ENCODE measurements at regions not wholly inside any gene's neighbourhood (a gene's known extent, or its start where the extent isn't known, plus 50 kb on each side); places are given as distances from the start of the nearest gene placed in this dataset.

- H3K4me1 ChIP-seq: peaks cover 0 to 8% of the 10 kb centered on the region in 2 donors
- WGBS, 2 donors: 28 to 51% methylated on average over 7 of the region's 7 CpGs
- TF ChIP-seq POLR2A (IDR thresholded peaks at IDR 0.05) (no peak), CTCF (IDR thresholded peaks at IDR 0.05) (peak in 1 of 6 experiments; percentile 6)
- no peaks in the 10 kb centered on the region for H3K27me3 ChIP-seq
- H3K9me3 ChIP-seq: no peaks in the 10 kb centered on the region
- no peaks in the 10 kb centered on the region for H3K36me3 ChIP-seq
- no peak overlapping the region for H3K4me3 ChIP-seq (replicated peaks in 1 of 3)
- intact Hi-C loops (cut with DNase I): loop anchor here (10.0 kb wide), 3 partner anchors 273 to 433 kb away; no protein-coding TSS in a partner anchor
- H3K27ac ChIP-seq: peak overlapping the region; percentile 59 to 88 (median 73)
- peak; percentile 79 to 83 for DNase-seq
These were observed 61.0 kb upstream of the AGPS start for GRCh38 chr2:177331466-177331997.

GRCh38 chr2:177332026-177332991 lies 60.3 kb upstream of the AGPS start:
- intact Hi-C loops (cut with DNase I): loop anchor here (2.0 to 10.0 kb wide), 4 partner anchors 168 to 432 kb away; no protein-coding TSS in a partner anchor
- TF ChIP-seq POLR2A (IDR thresholded peaks at IDR 0.05) (no peak), CTCF (IDR thresholded peaks at IDR 0.05) (peak in 5 of 6 experiments; percentile 29 to 94 (median 67))
- peak overlapping the region; percentile 64 to 88 (median 73) for H3K27ac ChIP-seq
- H3K4me1 ChIP-seq: peaks cover 0 to 8% of the 10 kb centered on the region in 2 donors
- no peaks in the 10 kb centered on the region for H3K9me3 ChIP-seq
- WGBS, 2 donors: 18 to 22% methylated on average over 9 of the region's 9 CpGs
- no peaks in the 10 kb centered on the region for H3K27me3 ChIP-seq
- H3K4me3 ChIP-seq (replicated peaks in 1 of 3): no peak overlapping the region
- DNase-seq: peak; percentile 59 to 62
- no peaks in the 10 kb centered on the region for H3K36me3 ChIP-seq

GRCh38 chr2:177332992-177333388 lies 59.6 kb upstream of the AGPS start:
- Histone ChIP-seq H3K36me3 (no peaks in the 10 kb centered on the region), H3K9me3 (no peaks in the 10 kb centered on the region), H3K4me3 (replicated peaks in 1 of 3) (no peak overlapping the region), H3K27me3 (no peaks in the 10 kb centered on the region), H3K27ac (peak overlapping the region in 2 of 3 donors; percentile 64 to 88), H3K4me1 (peaks cover 0 to 8% of the 10 kb centered on the region in 2 donors)
- no peak for DNase-seq
- 69 to 72% methylated on average over 5 of the region's 5 CpGs for WGBS, 2 donors
- intact Hi-C loops (cut with DNase I): loop anchor here (2.0 to 10.0 kb wide), 4 partner anchors 168 to 432 kb away; no protein-coding TSS in a partner anchor
- TF ChIP-seq POLR2A (IDR thresholded peaks at IDR 0.05): no peak
- no peak for TF ChIP-seq CTCF (IDR thresholded peaks at IDR 0.05)

GRCh38 chr2:177334940-177335543 lies 57.5 kb upstream of the AGPS start:
- Histone ChIP-seq H3K36me3 (no peaks in the 10 kb centered on the region), H3K27ac (no peak overlapping the region), H3K27me3 (no peaks in the 10 kb centered on the region), H3K4me3 (replicated peaks in 1 of 3) (no peak overlapping the region), H3K9me3 (no peaks in the 10 kb centered on the region), H3K4me1 (peaks cover 0 to 8% of the 10 kb centered on the region in 2 donors)
- peak in 1 of 2 donors; percentile 13 for DNase-seq
- WGBS, 2 donors: 45% methylated on average over 2 of the region's 2 CpGs
- intact Hi-C loops (cut with DNase I): loop anchor here (10.0 kb wide), 3 partner anchors 270 to 430 kb away; no protein-coding TSS in a partner anchor
- no peak for TF ChIP-seq POLR2A (IDR thresholded peaks at IDR 0.05)
- peak; percentile 88 to 96 (median 90) for TF ChIP-seq CTCF (IDR thresholded peaks at IDR 0.05)
